ENCODE measurements at regions not wholly inside any gene's neighbourhood (a gene's known extent, or its start where the extent isn't known, plus 50 kb on each side); places are given as distances from the start of the nearest gene placed in this dataset.

DNA sequence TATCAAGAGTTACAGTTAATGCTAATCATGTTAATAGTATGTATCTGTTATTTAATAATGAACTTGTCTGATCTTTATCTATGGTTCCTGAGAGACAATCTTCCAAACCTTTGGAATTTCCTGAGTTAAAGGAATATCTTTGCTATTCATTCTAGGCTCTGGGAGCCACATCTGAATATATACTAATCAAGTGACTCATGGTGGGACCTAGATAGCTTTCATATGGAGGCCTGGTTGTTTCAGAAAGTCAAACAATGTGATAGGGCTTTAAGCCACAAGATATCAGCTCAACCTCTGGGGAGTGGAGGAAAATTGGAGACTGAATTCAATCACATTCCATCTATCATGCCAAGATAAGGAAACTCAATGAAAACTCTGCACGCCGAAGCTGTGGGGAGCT lies 746.4 kb downstream of the TNS3 start:
- TF ChIP-seq, protein P1, sequence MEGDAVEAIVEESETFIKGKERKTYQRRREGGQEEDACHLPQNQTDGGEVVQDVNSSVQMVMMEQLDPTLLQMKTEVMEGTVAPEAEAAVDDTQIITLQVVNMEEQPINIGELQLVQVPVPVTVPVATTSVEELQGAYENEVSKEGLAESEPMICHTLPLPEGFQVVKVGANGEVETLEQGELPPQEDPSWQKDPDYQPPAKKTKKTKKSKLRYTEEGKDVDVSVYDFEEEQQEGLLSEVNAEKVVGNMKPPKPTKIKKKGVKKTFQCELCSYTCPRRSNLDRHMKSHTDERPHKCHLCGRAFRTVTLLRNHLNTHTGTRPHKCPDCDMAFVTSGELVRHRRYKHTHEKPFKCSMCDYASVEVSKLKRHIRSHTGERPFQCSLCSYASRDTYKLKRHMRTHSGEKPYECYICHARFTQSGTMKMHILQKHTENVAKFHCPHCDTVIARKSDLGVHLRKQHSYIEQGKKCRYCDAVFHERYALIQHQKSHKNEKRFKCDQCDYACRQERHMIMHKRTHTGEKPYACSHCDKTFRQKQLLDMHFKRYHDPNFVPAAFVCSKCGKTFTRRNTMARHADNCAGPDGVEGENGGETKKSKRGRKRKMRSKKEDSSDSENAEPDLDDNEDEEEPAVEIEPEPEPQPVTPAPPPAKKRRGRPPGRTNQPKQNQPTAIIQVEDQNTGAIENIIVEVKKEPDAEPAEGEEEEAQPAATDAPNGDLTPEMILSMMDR (IDR thresholded peaks at IDR 0.05): no peak
- no peak for TF ChIP-seq POLR2AphosphoS5 (IDR thresholded peaks at IDR 0.05; ENCODE audit: insufficient read depth in 1 of 2, low read depth in 1 of 2)
- TF ChIP-seq POLR2A (IDR thresholded peaks at IDR 0.05): no peak
